Neuronal stem cell (in vitro differentiated cells): ENCODE measurements at regions not wholly inside any gene's neighbourhood (a gene's known extent, or its start where the extent isn't known, plus 50 kb on each side); places are given as distances from the start of the nearest gene placed in this dataset.

ENCODE experiments used
- DNase-seq: peaks from one replicate; pipeline ENCODE4 v3.0.0-alpha.2; 2013; ENCODE audit warnings: low spot score
- H2AFZ ChIP-seq: one replicate; pipeline ENCODE4 v1.6.1; 2013; ENCODE audit warnings: mild to moderate bottlenecking, low read length, inconsistent platforms
- H2AK5ac ChIP-seq: 2 replicates; pipeline ENCODE4 v1.6.1; 2013; ENCODE audit warnings: low read depth, mild to moderate bottlenecking, inconsistent platforms, low read length, moderate library complexity, mixed read lengths
- H2BK120ac ChIP-seq: 2 replicates; pipeline ENCODE4 v1.6.1; 2013; ENCODE audit warnings: low read depth, mild to moderate bottlenecking, inconsistent platforms, low read length, moderate library complexity, mixed read lengths
- H2BK12ac ChIP-seq: one replicate; pipeline ENCODE4 v1.6.1; 2013; ENCODE audit warnings: low read length, inconsistent platforms
- H2BK15ac ChIP-seq: 2 replicates; pipeline ENCODE4 v1.6.1; 2013; ENCODE audit warnings: mild to moderate bottlenecking, low read length, inconsistent platforms, mixed read lengths
- H2BK5ac ChIP-seq: one replicate; pipeline ENCODE4 v1.6.1; 2013; ENCODE audit warnings: inconsistent platforms, mild to moderate bottlenecking, low read length, moderate library complexity
- H3K14ac ChIP-seq: one replicate; pipeline ENCODE4 v1.6.1; 2013; ENCODE audit warnings: low read length, inconsistent platforms
- H3K18ac ChIP-seq: 2 replicates; pipeline ENCODE4 v1.6.1; 2013; ENCODE audit warnings: low read length, inconsistent platforms
- H3K23ac ChIP-seq: 2 replicates; pipeline ENCODE4 v1.6.1; 2013; ENCODE audit warnings: low read depth, mild to moderate bottlenecking, mixed read lengths, low read length, inconsistent platforms; ENCODE audit not compliant: poor library complexity
- H3K27ac ChIP-seq: replicated peaks from 3 replicates; pipeline ENCODE4 v1.5.1; 2013; ENCODE audit warnings: low read length, inconsistent platforms
- H3K27me3 ChIP-seq, 3 experiments: 2 replicates each; pipeline ENCODE4 v1.6.1; 2013; ENCODE audit warnings: low read length in 3 of 3, mild to moderate bottlenecking in 2 of 3, inconsistent platforms in 1 of 3, low read depth in 1 of 3, mixed read lengths in 1 of 3, moderate library complexity in 1 of 3; ENCODE audit not compliant: control insufficient read depth in 3 of 3, insufficient read depth in 3 of 3
- H3K36me3 ChIP-seq, 2 donors: replicated peaks in 1 of 2; 2 replicates each; pipeline ENCODE4 v1.6.1; 2013; ENCODE audit warnings: low read length in 2 of 2; ENCODE audit not compliant: control insufficient read depth in 2 of 2, insufficient read depth in 2 of 2
- H3K4ac ChIP-seq: 2 replicates; pipeline ENCODE4 v1.6.1; 2013; ENCODE audit warnings: inconsistent platforms, mild to moderate bottlenecking, low read length, moderate library complexity
- H3K4me1 ChIP-seq, 2 donors: 1 replicate in 1 of 2; 2 replicates in 1 of 2; pipeline ENCODE4 v1.6.1; 2013; ENCODE audit warnings: low read length in 2 of 2, low read depth in 1 of 2; ENCODE audit not compliant: control insufficient read depth in 2 of 2, insufficient read depth in 1 of 2
- H3K4me2 ChIP-seq: one replicate; pipeline ENCODE4 v1.6.1; 2013; ENCODE audit warnings: mild to moderate bottlenecking, low read length, inconsistent platforms; ENCODE audit not compliant: insufficient read depth, poor library complexity, severe bottlenecking
- H3K4me3 ChIP-seq, 2 donors: 2 replicates each; pipeline ENCODE4 v1.5.1; 2013; ENCODE audit warnings: low read length in 2 of 2, mild to moderate bottlenecking in 2 of 2, inconsistent platforms in 1 of 2, moderate library complexity in 1 of 2
- H3K79me1 ChIP-seq: one replicate; pipeline ENCODE4 v1.6.1; 2013; ENCODE audit warnings: low read depth, mild to moderate bottlenecking, inconsistent platforms, low read length, moderate library complexity
- H3K9ac ChIP-seq: one replicate; pipeline ENCODE4 v1.6.1; 2013; ENCODE audit warnings: mild to moderate bottlenecking, low read depth, low read length, inconsistent platforms; ENCODE audit not compliant: poor library complexity
- H3K9me3 ChIP-seq, 2 donors: replicated peaks in 1 of 2; 2 replicates each; pipeline versions ENCODE3 to v1.6.1; 2013; ENCODE audit warnings: low read length in 2 of 2, mild to moderate bottlenecking in 2 of 2, inconsistent platforms in 1 of 2, low read depth in 1 of 2, mixed read lengths in 1 of 2, moderate library complexity in 1 of 2; ENCODE audit not compliant: control insufficient read depth in 2 of 2, insufficient read depth in 1 of 2
- H4K8ac ChIP-seq: one replicate; pipeline ENCODE4 v1.6.1; 2013; ENCODE audit warnings: low read depth, mild to moderate bottlenecking, inconsistent platforms, low read length, moderate library complexity
- H4K91ac ChIP-seq: one replicate; pipeline ENCODE4 v1.6.1; 2013; ENCODE audit warnings: low read length, low read depth, mild to moderate bottlenecking, inconsistent platforms; ENCODE audit not compliant: poor library complexity
- WGBS, 2 donors: extraction: QIAGEN DNeasy Blood & Tissue Kit; methylation state at CpG; one replicate each; pipeline ENCODE4 v1.1.7; 2013; ENCODE audit warnings: missing lambda C conversion rate in 2 of 2, mixed read lengths in 1 of 2; ENCODE audit not compliant: insufficient read length in 2 of 2, insufficient replicate concordance in 1 of 2; ENCODE audit errors: extremely low coverage in 2 of 2; 5-methylcytosine and 5-hydroxymethylcytosine counted together

DNA sequence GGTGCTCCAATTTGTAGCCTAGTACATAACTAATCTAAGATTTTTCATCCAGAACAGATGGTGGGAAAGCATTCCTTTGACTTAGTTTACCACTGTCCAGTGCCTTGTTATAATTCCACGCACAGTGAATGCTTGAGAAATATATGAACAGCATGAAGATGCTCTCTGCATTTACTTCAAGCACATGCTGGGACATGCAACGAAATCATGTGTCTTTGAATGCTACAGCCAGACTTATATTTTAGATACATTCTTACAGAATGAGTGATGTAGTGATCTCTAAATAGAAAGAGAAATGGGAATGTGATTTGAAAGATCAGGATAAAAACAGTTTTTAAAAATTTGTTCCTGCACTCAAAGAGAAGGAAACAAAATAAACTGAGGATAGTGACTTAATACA, 398.3 kb downstream of the FBXO15 start:
- H3K4me1 ChIP-seq: peaks cover 0 to 5% of the 10 kb centered on the region in 2 donors
- no peak overlapping the region for H4K91ac ChIP-seq
- H3K79me1 ChIP-seq: no peaks in the 10 kb centered on the region
- no peak overlapping the region for H2BK15ac ChIP-seq
- no peaks in the 10 kb centered on the region for H3K27me3 ChIP-seq
- no peak overlapping the region for H2AFZ ChIP-seq
- H3K27ac ChIP-seq: no peak overlapping the region
- H2AK5ac ChIP-seq: no peak overlapping the region
- H3K4ac ChIP-seq: no peak overlapping the region
- H4K8ac ChIP-seq: no peak overlapping the region
- peaks cover 0 to 2% of the 10 kb centered on the region in 2 donors for H3K9me3 ChIP-seq
- H3K9ac ChIP-seq: no peak overlapping the region
- no peaks in the 10 kb centered on the region for H3K36me3 ChIP-seq
- no peak overlapping the region for H3K4me3 ChIP-seq
- no peak overlapping the region for H3K4me2 ChIP-seq
- no peak overlapping the region for H2BK120ac ChIP-seq
- no CpG with 5 or more reads among the region's 2 CpGs for WGBS, 2 donors
- H3K18ac ChIP-seq: no peak overlapping the region
- H2BK5ac ChIP-seq: no peak overlapping the region
- H3K23ac ChIP-seq: no peak overlapping the region
- no peak for DNase-seq
- H2BK12ac ChIP-seq: no peak overlapping the region
- no peak overlapping the region for H3K14ac ChIP-seq

DNA sequence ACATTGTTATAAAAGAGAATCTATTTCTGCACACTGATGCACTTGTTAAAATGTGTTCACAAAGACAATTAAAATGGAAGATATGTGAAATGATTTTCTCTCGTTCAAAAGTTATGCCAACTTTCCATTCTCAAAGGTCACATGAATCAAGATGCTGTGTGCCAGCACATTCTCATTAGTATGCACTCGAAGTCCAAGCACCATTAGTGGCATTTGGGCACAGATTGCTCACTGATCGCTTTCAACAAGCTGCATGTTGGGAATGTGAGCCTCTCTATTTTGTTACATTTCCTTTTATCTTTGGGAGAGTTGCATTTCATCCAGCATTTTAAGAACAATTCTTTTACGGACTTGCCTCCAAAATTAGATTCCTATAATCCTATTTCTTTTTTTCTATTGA, 398.9 kb downstream of the FBXO15 start:
- Histone ChIP-seq H3K9ac (no peak overlapping the region), H2BK5ac (no peak overlapping the region), H3K4me3 (no peak overlapping the region), H2AK5ac (no peak overlapping the region), H3K4me2 (no peak overlapping the region), H3K27ac (no peak overlapping the region), H2AFZ (no peak overlapping the region), H2BK12ac (no peak overlapping the region), H2BK15ac (no peak overlapping the region), H4K91ac (no peak overlapping the region), H3K4me1 (peaks cover 0 to 5% of the 10 kb centered on the region in 2 donors), H3K36me3 (no peaks in the 10 kb centered on the region), H2BK120ac (no peak overlapping the region), H3K23ac (no peak overlapping the region), H3K18ac (no peak overlapping the region), H4K8ac (no peak overlapping the region), H3K79me1 (no peaks in the 10 kb centered on the region), H3K14ac (no peak overlapping the region), H3K27me3 (no peaks in the 10 kb centered on the region), H3K9me3 (peaks cover 0 to 2% of the 10 kb centered on the region in 2 donors), H3K4ac (no peak overlapping the region)
- WGBS, 2 donors: no CpG with 5 or more reads among the region's 4 CpGs
- DNase-seq: no peak

DNA sequence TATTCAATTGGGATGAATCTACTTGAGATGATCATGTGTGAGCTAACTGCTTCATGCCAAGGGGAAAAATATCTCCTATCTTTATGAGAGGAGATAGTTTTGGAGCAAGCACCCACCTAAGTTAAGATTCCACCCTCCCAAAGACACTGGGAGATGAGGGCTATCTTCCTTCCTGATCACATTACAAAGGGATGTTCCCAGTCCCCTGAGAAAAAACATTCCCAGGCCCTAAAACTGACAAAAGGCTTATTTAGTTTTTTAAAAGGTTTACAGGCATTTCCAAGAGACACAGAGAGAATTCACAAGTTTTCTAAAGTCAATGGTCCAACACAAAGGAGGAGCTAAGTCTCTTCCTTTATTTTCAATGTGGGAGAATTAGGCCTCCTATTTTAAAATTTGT, 401.5 kb downstream of the FBXO15 start:
- peaks cover 0 to 2% of the 10 kb centered on the region in 2 donors for H3K9me3 ChIP-seq
- H3K27me3 ChIP-seq: no peaks in the 10 kb centered on the region
- DNase-seq: no peak
- H3K4me2 ChIP-seq: no peak overlapping the region
- no peak overlapping the region for H3K27ac ChIP-seq
- H4K91ac ChIP-seq: no peak overlapping the region
- no peak overlapping the region for H3K4me3 ChIP-seq
- no peak overlapping the region for H2BK15ac ChIP-seq
- H2BK120ac ChIP-seq: no peak overlapping the region
- peaks cover 0 to 7% of the 10 kb centered on the region in 2 donors for H3K4me1 ChIP-seq
- no peak overlapping the region for H2AFZ ChIP-seq
- no peaks in the 10 kb centered on the region for H3K36me3 ChIP-seq
- no peak overlapping the region for H2AK5ac ChIP-seq
- no peak overlapping the region for H3K23ac ChIP-seq
- no peak overlapping the region for H3K18ac ChIP-seq
- no peaks in the 10 kb centered on the region for H3K79me1 ChIP-seq
- H3K14ac ChIP-seq: no peak overlapping the region
- H3K4ac ChIP-seq: no peak overlapping the region
- H4K8ac ChIP-seq: no peak overlapping the region
- H3K9ac ChIP-seq: no peak overlapping the region
- no peak overlapping the region for H2BK12ac ChIP-seq
- H2BK5ac ChIP-seq: no peak overlapping the region

DNA sequence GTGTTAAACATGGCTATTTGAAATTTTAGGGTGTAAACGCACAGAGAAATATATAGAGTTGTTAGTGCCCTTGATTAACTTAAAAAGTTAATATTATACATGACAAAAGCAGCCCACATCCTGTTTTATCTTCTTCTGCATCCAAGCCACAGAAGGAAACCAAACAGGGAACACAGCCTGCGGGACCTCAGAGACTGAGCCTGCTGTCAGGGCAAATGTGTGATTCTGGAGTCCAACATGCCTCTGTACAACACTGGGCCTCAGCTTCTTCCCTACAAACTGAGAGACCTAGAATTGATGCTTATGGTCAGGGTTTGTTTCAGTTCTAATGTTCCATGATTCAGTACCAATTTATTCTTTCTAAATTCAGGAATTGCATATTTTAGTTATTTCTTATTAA, 404.7 kb downstream of the FBXO15 start:
- Histone ChIP-seq H2AFZ (no peak overlapping the region), H4K8ac (no peak overlapping the region), H3K4me2 (no peak overlapping the region), H4K91ac (no peak overlapping the region), H2BK15ac (no peak overlapping the region), H3K4me3 (no peak overlapping the region), H3K18ac (no peak overlapping the region), H3K23ac (no peak overlapping the region), H3K9me3 (no peaks in the 10 kb centered on the region), H3K36me3 (no peaks in the 10 kb centered on the region), H3K79me1 (no peaks in the 10 kb centered on the region), H3K4me1 (peaks cover 0 to 7% of the 10 kb centered on the region in 2 donors), H3K4ac (no peak overlapping the region), H3K27me3 (no peaks in the 10 kb centered on the region), H3K27ac (no peak overlapping the region), H2BK5ac (no peak overlapping the region), H2BK120ac (no peak overlapping the region), H2AK5ac (no peak overlapping the region), H2BK12ac (no peak overlapping the region), H3K14ac (no peak overlapping the region), H3K9ac (no peak overlapping the region)
- DNase-seq: no peak
- no CpG with 5 or more reads among the region's 2 CpGs for WGBS, 2 donors
